ENCODE measurements at regions not wholly inside any gene's neighbourhood (a gene's known extent, or its start where the extent isn't known, plus 50 kb on each side); places are given as distances from the start of the nearest gene placed in this dataset.

- FAIRE-seq = no peak
- no peak for DNase-seq (ENCODE audit: low read depth, low spot score)
- Histone ChIP-seq H2AFZ (ENCODE audit: low read depth, low read length) (no peak overlapping the region), H3K4me3 (replicated peaks in 1 of 3; ENCODE audit: insufficient read depth in 1 of 3, low read depth in 1 of 3, low read length in 3 of 3) (no peak overlapping the region), H3K27ac (ENCODE audit: insufficient read depth, low read depth, low read length) (no peak overlapping the region), H3K9me1 (replicated peaks; ENCODE audit: control insufficient read depth, extremely low read depth, insufficient read depth, low read length) (no peaks in the 10 kb centered on the region), H3K9ac (replicated peaks; ENCODE audit: extremely low read depth, insufficient read depth, low read length) (no peak overlapping the region), H3K27me3 (ENCODE audit: control insufficient read depth in 2 of 2, insufficient read depth in 2 of 2, low read length in 2 of 2) (no peaks in the 10 kb centered on the region), H3K36me3 (ENCODE audit: control insufficient read depth in 2 of 2, extremely low read depth in 1 of 2, insufficient read depth in 2 of 2, low read length in 2 of 2) (no peaks in the 10 kb centered on the region), H4K20me1 (replicated peaks; ENCODE audit: control insufficient read depth, extremely low read depth, insufficient read depth, low read length) (no peaks in the 10 kb centered on the region), H3K9me3 (replicated peaks; ENCODE audit: control insufficient read depth, insufficient read depth, low read length) (peaks cover 2% of the 10 kb centered on the region), H3K4me1 (ENCODE audit: control insufficient read depth, extremely low read depth, insufficient read depth, low read length) (no peaks in the 10 kb centered on the region), H3K79me2 (ENCODE audit: control insufficient read depth, insufficient read depth, low read length) (no peaks in the 10 kb centered on the region), H3K4me2 (ENCODE audit: insufficient read depth, low read length) (no peak overlapping the region)
- intact Hi-C loops (cut with micrococcal nuclease) = no loop called here
- dilution Hi-C loops (cut with MboI; ENCODE audit: extremely low pct_ligation_motif_present, low sequenced_read_pairs) = no loop called here
- ChIA-PET POLR2A (no interaction called here), CTCF (no interaction called here)
- TF ChIP-seq FOS (IDR thresholded peaks at IDR 0.05; ENCODE audit: borderline replicate concordance, insufficient read depth, low read length) (no peak), CTCF (IDR thresholded peaks at IDR 0.05; ENCODE audit: extremely low read depth in 1 of 2, insufficient read depth in 1 of 2, low read depth in 1 of 2, low read length in 2 of 2) (no peak), POLR2A (IDR thresholded peaks at IDR 0.05; ENCODE audit: low read depth, low read length) (no peak), EZH2 (IDR thresholded peaks at IDR 0.05; ENCODE audit: borderline replicate concordance, low read depth, low read length, severe bottlenecking) (no peak), MAX (IDR thresholded peaks at IDR 0.05; ENCODE audit: insufficient read depth, insufficient read length) (no peak), JUN (IDR thresholded peaks at IDR 0.05; ENCODE audit: borderline replicate concordance, insufficient read depth, insufficient read length, low read depth) (no peak), MYC (IDR thresholded peaks at IDR 0.05; ENCODE audit: low read depth, low read length) (no peak), GATA2 (IDR thresholded peaks at IDR 0.05; ENCODE audit: insufficient read depth, insufficient read length, low read depth, low read length) (no peak), POLR2AphosphoS5 (IDR thresholded peaks at IDR 0.05; ENCODE audit: insufficient read depth, low read depth, low read length) (no peak)
- BruUV-seq (replicated peaks) = no TSS peak
Observed at GRCh38 chr2:129430911-129431310, 548.6 kb upstream of the RAB6C start.
